HG03521 (cell line): ENCODE measurements at regions not wholly inside any gene's neighbourhood (a gene's known extent, or its start where the extent isn't known, plus 50 kb on each side); places are given as distances from the start of the nearest gene placed in this dataset.

ENCODE experiments used
- ATAC-seq: cut with Tn5 transposase; IDR thresholded peaks from one replicate; pipeline ENCODE4 v1.9.1; 2021; ENCODE audit warnings: mild to moderate bottlenecking, moderate library complexity; ENCODE audit not compliant: unreplicated experiment

DNA sequence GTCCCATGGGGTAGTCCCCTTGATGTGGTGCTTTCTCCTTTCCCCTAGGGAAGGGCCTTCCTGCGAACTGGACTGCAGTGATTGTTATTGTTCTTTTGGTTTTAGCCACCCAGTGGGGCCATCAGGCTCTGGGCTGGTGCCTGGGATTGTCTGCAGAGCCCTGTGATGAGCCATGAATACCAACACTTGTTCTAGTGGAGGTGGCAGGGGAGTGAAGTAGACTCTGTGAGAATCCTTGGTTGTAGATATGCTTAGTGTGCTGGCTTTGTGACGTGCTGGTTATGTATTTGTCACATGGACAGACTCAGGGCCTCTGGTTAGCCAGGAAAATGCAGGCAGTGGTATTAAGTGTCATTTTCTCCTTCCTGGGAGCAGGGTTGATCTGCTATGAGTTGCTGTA is 51.8 kb upstream of the NDUFB4 start:
- ATAC-seq: no peak

DNA sequence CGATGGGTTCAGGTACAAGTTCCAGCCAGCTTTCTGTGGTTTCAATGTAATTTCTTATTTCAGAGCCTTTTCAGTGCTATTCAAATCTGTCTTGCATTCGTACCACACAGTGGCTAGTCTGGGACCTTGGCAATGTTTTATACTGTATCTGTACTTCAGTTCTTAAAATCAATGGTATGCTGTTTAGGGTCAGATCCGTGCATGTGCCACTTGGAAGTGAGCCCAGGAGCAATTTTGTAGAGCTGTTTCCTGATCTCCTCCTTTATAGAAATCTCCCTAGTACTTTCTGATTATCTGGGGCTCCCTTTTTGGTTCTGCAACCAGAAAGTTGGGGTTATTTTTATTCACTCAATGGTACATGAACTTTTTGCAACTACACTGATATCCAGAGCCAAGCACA is 59.5 kb upstream of the NDUFB4 start:
- ATAC-seq: no peak

GRCh38 chr3:120532969-120533368 is 63.2 kb upstream of the NDUFB4 start:
- ATAC-seq: no peak

- ATAC-seq: no peak
These were observed 68.0 kb upstream of the NDUFB4 start for GRCh38 chr3:120528163-120528562.

DNA sequence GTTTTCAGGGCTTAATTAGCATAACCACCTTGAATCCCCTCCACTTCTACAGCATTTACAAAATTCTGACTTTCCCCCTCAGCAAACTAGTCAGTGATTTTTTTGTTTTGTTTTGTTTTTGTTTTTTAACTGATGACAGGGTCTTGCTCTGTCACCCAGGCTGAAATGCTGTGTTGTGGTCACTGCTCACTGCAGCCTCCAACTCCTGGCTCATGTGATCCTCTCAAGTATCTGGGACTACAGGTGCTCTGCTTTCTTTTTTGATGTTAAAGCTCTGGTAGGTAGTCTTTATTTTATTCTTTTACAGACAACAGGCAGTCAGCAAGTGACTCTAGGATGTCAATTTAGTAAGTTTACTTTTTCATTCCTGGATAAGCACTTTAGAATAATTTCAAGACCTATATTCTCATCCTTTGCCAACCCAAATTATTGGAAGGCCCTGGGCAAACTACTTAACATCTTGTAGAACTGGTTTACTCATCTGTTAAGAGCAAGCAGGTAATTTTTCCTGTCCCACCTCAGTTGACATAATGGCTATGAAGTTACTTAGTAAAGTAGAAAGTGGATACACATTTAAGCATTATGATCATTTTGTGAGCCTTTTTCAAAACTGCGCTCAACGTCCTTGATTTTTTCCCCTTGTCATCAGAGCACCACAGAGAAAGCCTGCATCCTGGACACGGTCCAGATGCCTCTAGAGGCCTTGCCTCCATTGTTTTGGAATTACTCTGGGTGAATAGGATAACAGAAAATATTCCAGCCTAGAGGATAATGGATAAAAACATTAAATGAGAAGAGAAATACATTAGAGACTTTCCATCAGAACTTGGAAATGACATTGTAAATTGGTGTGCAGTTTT is 69.9 kb upstream of the NDUFB4 start:
- ATAC-seq: no peak

DNA sequence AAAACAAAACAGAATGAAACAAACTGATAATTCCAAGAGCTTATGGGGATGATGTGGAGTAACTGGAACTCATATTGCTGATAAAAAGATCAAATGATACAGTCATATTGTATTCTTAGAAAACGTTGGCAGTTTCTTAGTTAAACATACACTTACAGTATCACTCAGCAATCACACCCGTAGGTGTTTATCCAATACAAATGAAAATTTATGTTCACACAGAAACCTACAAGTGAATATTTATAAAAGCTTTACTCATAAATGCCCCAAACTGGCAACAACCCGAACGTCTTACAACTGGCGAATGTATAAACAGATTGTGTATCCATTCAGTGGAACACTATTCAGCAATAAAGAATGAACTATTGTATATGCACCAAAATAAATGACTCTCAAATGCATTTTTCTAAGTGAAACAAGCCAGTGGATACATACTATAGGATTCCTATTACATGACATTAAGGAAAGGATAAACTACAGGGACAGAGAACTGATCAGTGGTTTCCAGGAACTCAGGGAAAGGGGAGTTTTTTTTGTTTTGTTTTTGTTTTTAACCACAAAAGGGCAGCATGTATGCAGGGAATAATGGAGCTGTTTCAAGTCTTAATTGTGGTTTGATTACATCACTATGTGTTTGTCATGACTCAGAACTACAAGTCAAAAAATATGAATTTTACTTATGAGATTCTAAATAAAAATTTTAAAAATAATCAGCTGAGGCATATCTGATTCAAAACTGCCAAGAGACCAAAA is 71.8 kb upstream of the NDUFB4 start:
- ATAC-seq: no peak

DNA sequence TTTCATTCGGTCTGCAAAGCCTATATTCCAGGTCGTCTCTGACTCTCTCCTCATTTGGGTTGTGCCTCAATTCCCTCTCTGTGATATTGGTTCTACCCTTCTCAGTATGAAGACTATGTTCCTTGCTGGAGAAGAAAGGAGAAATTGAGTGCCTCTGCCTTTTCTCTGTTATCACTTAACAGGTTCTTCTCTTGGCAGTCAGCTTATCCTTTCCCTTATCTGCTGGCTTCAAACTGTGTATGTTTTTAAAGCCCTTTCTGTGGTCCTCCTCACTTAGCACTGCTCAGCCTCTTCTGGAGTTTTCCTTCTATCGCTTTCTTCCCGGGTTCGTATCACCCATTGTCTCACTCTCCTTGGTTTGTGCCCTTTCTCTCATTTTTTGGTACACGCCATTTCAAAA is 65.3 kb upstream of the FSTL1 start:
- no peak for ATAC-seq

- no peak for ATAC-seq
These were observed 61.9 kb upstream of the FSTL1 start for GRCh38 chr3:120512655-120513054.

DNA sequence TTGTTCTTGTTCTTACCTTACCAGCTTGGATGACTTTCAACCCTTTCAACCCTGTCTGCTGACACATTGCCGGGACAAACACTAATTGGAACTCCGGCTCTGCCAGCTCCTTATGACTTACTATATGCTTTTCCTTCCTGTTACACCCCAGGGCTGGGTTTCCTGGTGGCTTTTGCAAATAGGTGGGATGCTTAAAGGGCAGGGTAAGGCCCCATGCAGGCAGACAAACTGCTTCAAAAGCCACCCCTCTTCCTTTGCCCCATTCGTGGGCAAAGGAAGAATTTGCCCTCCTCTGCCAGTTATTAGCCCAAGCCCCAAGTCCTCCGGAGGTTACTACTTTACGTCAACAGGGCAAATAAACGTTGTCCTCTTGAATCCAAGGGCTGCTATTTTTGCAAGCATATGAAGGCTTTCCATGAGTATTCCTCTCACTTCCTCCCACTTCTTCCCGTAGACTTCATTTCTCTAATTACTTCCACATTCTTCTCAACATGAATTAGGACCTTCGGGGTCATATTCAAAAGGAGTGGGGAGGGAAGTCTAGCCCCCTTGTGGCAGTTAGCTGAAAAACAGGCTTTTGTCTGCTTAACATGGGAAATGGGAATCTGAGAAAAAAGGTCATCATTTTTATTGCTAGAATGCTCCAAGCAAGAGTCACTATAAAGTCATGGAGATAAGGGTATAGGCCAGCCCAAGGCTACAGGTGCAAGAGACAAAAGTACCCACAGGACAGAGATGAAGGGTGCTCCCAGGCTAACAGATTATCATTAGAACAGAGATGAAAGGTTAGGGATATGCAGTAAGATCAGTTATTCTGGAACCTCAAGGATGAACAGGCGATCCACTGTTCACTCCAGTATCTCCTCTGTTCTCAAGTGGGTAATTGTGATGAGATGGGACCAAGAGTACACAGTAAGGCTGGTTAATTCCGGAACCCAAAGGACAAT is 56.3 kb upstream of the FSTL1 start:
- peak; percentile 46 for ATAC-seq

DNA sequence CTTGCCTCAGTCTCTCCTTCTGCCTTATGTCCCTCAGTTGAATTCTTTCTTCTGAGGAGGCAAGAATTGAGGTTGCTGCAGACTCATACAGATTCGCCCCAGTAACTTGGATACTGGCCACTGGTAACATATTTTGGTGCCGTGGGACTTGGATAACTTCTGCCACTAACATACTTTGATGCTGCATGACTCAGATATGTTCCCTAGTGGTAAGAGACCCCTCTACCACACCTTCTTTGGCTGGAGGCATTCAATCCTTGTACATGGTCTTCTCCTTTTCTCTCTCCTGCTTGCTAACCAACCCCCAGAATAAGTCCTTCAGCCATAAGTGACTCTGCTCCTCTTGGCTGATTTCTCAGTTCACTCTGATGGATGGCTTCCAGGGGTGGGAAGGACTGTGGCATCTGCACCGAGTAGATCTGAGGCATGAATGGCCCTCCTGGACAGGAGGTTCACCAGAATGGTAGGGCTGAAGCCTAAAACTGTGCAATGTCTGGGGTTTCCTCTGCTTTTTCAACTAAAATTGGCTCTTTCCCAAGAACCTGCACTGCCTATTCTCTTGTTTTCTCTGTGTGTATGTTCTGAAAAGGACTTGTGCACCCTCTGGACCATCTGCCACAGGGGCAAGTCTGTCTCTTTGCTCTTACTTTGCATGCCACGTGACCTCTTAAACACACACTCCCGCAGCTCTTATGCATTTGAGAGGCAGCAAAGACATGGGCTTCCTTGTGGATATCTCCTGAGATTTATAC is 55.5 kb upstream of the FSTL1 start:
- no peak for ATAC-seq

DNA sequence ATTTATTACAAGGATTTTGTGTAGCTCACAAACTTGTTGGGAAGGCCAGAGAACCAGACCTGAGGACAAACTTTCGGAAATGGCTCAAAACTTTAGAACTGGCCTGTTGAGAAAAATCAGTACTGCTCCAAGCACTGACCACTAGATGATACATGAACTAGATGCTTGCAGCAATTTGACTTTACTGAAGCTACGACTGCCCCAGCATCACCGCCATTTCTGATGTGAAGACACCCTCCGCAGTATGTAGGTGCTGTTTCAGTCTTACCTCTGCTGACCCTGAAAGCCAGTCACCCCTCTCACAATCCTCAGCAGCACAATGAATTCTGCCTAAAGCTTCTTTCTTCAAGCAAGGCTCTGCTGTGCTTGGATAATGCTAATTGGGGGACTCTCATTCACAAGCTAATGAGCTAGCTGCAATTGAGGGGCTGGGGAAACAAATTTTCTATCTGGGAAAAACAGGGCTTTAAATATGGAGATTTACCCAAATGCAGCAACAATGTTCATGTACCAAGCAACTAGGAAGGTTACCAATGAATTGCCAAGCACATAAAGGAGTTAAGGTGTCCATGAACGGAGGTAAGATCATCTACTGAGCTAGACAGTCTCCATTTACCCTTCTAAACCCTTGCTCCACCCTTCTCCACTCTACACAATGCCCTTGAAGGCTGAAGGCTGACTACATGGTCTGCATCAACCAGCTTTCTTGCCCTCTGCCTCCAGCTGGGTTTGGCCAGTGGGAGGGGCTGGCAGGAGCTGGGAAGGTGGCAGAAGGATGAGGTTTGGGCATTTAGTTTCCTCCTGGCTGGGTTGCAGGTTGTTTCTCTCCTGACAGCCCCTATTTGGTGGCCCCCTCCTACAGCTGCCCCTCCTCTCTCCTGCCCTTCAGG is 53.2 kb upstream of the FSTL1 start:
- no peak for ATAC-seq

DNA sequence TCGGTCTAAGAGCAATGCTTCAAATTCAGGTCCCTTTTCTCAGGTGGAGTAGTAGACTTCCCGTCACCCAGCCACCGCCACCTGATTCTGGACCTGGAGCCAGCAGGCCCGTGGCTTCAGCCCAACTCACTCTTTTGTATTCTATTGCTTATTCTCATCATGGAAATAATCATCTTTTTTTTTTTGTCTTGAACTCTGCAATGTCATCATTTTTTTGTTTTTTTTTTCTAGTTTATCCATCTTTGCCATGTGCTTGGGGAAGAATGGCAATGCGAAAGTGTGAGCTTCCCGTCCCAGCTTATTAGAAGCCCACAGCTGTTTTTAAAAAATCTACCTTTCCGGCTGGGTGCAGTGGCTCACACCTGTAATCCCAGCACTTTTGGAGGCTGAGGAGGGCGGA is 51.3 kb upstream of the FSTL1 start:
- ATAC-seq: no peak
